CD14-positive monocyte (primary cell): ENCODE measurements at regions not wholly inside any gene's neighbourhood (a gene's known extent, or its start where the extent isn't known, plus 50 kb on each side); places are given as distances from the start of the nearest gene placed in this dataset.
"Not testable (repeated sequence)": the region's sequence is repeated elsewhere in the genome, so short reads cannot be mapped to it uniquely, and the experiment has no call there.

Experiments
- DNase-seq, 3 donors: peaks; one replicate each; pipeline ENCODE4 v3.0.0-alpha.2; 2011 to 2022
- H2AFZ ChIP-seq: 2 replicates; pipeline ENCODE4 v1.6.0; 2012; ENCODE audit warnings: mild to moderate bottlenecking, low read depth, low read length, inconsistent platforms; ENCODE audit not compliant: insufficient read depth, poor library complexity, severe bottlenecking
- H3K27ac ChIP-seq, 2 donors: 1 replicate in 1 of 2; 2 replicates in 1 of 2; pipeline ENCODE4 v1.5.1; 2012 to 2013; ENCODE audit warnings: low read length in 2 of 2, control low read depth in 1 of 2, inconsistent platforms in 1 of 2, low read depth in 1 of 2, mild to moderate bottlenecking in 1 of 2
- H3K27me3 ChIP-seq, 2 donors: one replicate each; pipeline versions ENCODE4 v1.6.0 to v1.6.1; 2011 to 2013; ENCODE audit warnings: low read length in 2 of 2; ENCODE audit not compliant: control insufficient read depth in 2 of 2, insufficient read depth in 2 of 2
- H3K36me3 ChIP-seq, 2 donors: replicated peaks in 1 of 2; 1 replicate in 1 of 2; 2 replicates in 1 of 2; pipeline versions ENCODE4 v1.5.1 to v1.6.1; 2012 to 2013; ENCODE audit warnings: low read length in 2 of 2, control low read depth in 1 of 2, inconsistent platforms in 1 of 2, mild to moderate bottlenecking in 1 of 2; ENCODE audit not compliant: insufficient read depth in 2 of 2, control insufficient read depth in 1 of 2
- H3K4me1 ChIP-seq, 2 donors: 1 replicate in 1 of 2; 2 replicates in 1 of 2; pipeline versions ENCODE4 v1.5.1 to v1.6.1; 2012 to 2013; ENCODE audit warnings: low read length in 2 of 2, control low read depth in 1 of 2, inconsistent platforms in 1 of 2, mild to moderate bottlenecking in 1 of 2, moderate library complexity in 1 of 2; ENCODE audit not compliant: insufficient read depth in 2 of 2, control insufficient read depth in 1 of 2
- H3K4me2 ChIP-seq: replicated peaks from 2 replicates; pipeline ENCODE3; 2012; ENCODE audit warnings: low read length, moderate library complexity, mild to moderate bottlenecking; ENCODE audit not compliant: poor library complexity, severe bottlenecking; ENCODE audit errors: extremely low read depth
- H3K4me3 ChIP-seq, 3 experiments: fragments of 200-600 bp in 1 of 3; sonication (generic) in 1 of 3; replicated peaks in 1 of 3; 1 replicate in 2 of 3; 2 replicates in 1 of 3; pipeline ENCODE4 v1.5.1; 2011 to 2013; ENCODE audit warnings: low read length in 3 of 3, mild to moderate bottlenecking in 3 of 3, control low read depth in 2 of 3, low read depth in 2 of 3, inconsistent platforms in 1 of 3, moderate library complexity in 1 of 3
- H3K79me2 ChIP-seq: 2 replicates; pipeline ENCODE4 v1.6.0; 2012; ENCODE audit warnings: mild to moderate bottlenecking, control low read depth, inconsistent platforms, low read length, moderate library complexity; ENCODE audit not compliant: insufficient read depth
- H3K9ac ChIP-seq: 2 replicates; pipeline ENCODE4 v1.6.0; 2017; ENCODE audit warnings: low read length, mild to moderate bottlenecking; ENCODE audit not compliant: insufficient read depth, poor library complexity, severe bottlenecking
- H3K9me3 ChIP-seq, 2 donors: replicated peaks in 1 of 2; 1 replicate in 1 of 2; 2 replicates in 1 of 2; pipeline versions ENCODE4 v1.5.1 to v1.6.1; 2012 to 2013; ENCODE audit warnings: low read length in 2 of 2, control low read depth in 1 of 2; ENCODE audit not compliant: control insufficient read depth in 1 of 2, insufficient read depth in 1 of 2
- H4K20me1 ChIP-seq: 2 replicates; pipeline ENCODE4 v1.6.0; 2012; ENCODE audit warnings: mild to moderate bottlenecking, low read length, control low read depth, moderate library complexity; ENCODE audit not compliant: insufficient read depth
- H3K27ac Mint-ChIP-seq, 7 donors: one replicate each; pipeline ENCODE4 v1.8.0; 2020; ENCODE audit warnings: mild to moderate bottlenecking in 7 of 7, mixed read lengths in 7 of 7, moderate library complexity in 6 of 7, inconsistent platforms in 2 of 7
- H3K27me3 Mint-ChIP-seq, 3 donors: one replicate each; pipeline ENCODE4 v1.8.0; 2021 to 2022; ENCODE audit warnings: low read depth in 3 of 3, mild to moderate bottlenecking in 3 of 3, mixed read lengths in 3 of 3, moderate library complexity in 3 of 3, inconsistent platforms in 1 of 3
- H3K36me3 Mint-ChIP-seq, 2 donors: one replicate each; pipeline ENCODE4 v1.8.0; 2020; ENCODE audit warnings: mixed read lengths in 2 of 2, inconsistent platforms in 1 of 2, mild to moderate bottlenecking in 1 of 2
- H3K4me1 Mint-ChIP-seq: one replicate; pipeline ENCODE4 v1.8.0; 2020; ENCODE audit warnings: mild to moderate bottlenecking, mixed read lengths
- H3K4me3 Mint-ChIP-seq, 2 donors: one replicate each; pipeline ENCODE4 v1.8.0; 2020; ENCODE audit warnings: mild to moderate bottlenecking in 2 of 2, mixed read lengths in 2 of 2, moderate library complexity in 1 of 2
- H3K9me3 Mint-ChIP-seq, 7 donors: one replicate each; pipeline ENCODE4 v1.8.0; 2020 to 2022; ENCODE audit warnings: mixed read lengths in 7 of 7, mild to moderate bottlenecking in 6 of 7, moderate library complexity in 6 of 7, inconsistent platforms in 2 of 7
- WGBS: methylation state at CpG from one replicate; pipeline ENCODE4 v1.1.5; 2013; ENCODE audit warnings: missing lambda C conversion rate; ENCODE audit not compliant: insufficient coverage; 5-methylcytosine and 5-hydroxymethylcytosine counted together
- intact Hi-C, 2 donors: fragments of 100-400 bp; cut with micrococcal nuclease; formaldehyde crosslinking; loops; one replicate each; pipeline versions ENCODE4 v1.15.0 to v1.15.1; 2023
- TF ChIP-seq, protein P1 (sequence below): fragments of 200-600 bp; IDR thresholded peaks from one replicate; pipeline ENCODE4 v1.8.0; 2022; ENCODE audit warnings: antibody characterized with exemption, mild to moderate bottlenecking

DNA sequence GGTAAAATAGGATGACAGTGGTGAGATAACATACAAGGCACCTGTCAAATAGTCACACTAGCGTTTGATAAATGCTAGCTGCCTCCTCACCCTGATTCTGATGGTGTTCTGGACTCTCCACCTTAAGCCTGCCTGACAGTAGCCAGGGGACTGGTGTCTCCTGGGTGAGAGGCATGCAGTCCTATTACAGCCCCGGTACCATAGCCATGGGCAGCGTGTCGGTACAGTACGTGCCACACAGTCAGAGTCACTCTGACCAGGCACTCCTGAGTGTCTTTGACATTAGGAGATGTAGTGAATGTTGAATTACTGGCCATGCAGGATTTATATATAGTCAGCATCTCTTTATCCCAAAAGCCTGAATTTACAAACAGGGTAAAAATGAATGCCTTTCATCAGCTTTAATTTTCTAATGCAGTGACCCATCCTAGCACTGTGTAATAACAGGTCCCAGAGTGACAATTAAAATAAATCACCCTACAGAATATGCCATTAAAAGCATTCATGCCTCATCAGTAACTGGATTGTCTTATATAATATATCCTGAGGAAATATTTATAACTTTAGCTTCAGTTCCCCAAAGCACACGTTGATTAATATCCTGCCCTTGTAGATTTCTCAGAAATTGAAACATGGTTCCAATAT lies 760.3 kb upstream of the SOX11 start:
- Histone ChIP-seq H2AFZ (no peak overlapping the region), H3K4me2 (no peak overlapping the region), H4K20me1 (no peaks in the 10 kb centered on the region), H3K4me1 (no peaks in the 10 kb centered on the region), H3K36me3 (no peaks in the 10 kb centered on the region), H3K4me3 (no peak overlapping the region), H3K27ac (no peak overlapping the region), H3K79me2 (no peaks in the 10 kb centered on the region), H3K27me3 (no peaks in the 10 kb centered on the region), H3K9me3 (peaks cover 3 to 22% of the 10 kb centered on the region in 2 donors), H3K9ac (no peak overlapping the region)
- no peaks in the 10 kb centered on the region for H3K36me3 Mint-ChIP-seq
- WGBS: 90% methylated on average over 1 of the region's 6 CpGs
- TF ChIP-seq, protein P1, sequence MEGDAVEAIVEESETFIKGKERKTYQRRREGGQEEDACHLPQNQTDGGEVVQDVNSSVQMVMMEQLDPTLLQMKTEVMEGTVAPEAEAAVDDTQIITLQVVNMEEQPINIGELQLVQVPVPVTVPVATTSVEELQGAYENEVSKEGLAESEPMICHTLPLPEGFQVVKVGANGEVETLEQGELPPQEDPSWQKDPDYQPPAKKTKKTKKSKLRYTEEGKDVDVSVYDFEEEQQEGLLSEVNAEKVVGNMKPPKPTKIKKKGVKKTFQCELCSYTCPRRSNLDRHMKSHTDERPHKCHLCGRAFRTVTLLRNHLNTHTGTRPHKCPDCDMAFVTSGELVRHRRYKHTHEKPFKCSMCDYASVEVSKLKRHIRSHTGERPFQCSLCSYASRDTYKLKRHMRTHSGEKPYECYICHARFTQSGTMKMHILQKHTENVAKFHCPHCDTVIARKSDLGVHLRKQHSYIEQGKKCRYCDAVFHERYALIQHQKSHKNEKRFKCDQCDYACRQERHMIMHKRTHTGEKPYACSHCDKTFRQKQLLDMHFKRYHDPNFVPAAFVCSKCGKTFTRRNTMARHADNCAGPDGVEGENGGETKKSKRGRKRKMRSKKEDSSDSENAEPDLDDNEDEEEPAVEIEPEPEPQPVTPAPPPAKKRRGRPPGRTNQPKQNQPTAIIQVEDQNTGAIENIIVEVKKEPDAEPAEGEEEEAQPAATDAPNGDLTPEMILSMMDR: no peak
- no peaks in the 10 kb centered on the region for H3K27me3 Mint-ChIP-seq
- H3K9me3 Mint-ChIP-seq: peaks cover 3 to 25% (median 10%) of the 10 kb centered on the region in 7 donors
- no peaks in the 10 kb centered on the region for H3K4me1 Mint-ChIP-seq
- no peak for DNase-seq
- H3K4me3 Mint-ChIP-seq: no peak overlapping the region
- intact Hi-C loops: no loop called here
- no peak overlapping the region for H3K27ac Mint-ChIP-seq

DNA sequence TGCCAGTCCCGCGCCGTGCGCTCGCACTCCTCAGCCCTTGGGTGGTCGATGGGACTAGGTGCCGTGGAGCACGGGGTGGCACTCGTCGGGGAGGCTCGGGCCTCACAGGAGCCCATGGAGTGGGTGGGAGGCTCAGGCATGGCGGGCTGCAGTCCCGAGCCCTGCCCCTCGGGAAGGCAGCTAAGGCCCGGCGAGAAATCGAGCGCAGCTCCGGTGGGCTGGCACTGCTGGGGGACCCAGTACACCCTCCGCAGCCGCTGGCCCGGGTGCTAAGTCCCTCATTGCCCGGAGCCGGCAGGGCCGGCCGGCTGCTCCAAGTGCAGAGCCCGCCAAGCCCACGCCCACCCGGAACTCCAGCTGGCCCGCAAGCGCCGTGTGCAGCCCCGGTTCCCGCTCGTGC lies 756.9 kb upstream of the SOX11 start:
- H3K4me1 ChIP-seq, H3K27ac Mint-ChIP-seq, H2AFZ ChIP-seq, H3K4me1 Mint-ChIP-seq, DNase-seq, H3K27ac ChIP-seq, H3K36me3 ChIP-seq, H3K4me3 Mint-ChIP-seq, H3K4me2 ChIP-seq, H3K27me3 Mint-ChIP-seq, H4K20me1 ChIP-seq, intact Hi-C loops, H3K27me3 ChIP-seq, H3K4me3 ChIP-seq, H3K36me3 Mint-ChIP-seq, H3K79me2 ChIP-seq, H3K9ac ChIP-seq: not testable (repeated sequence)
- H3K9me3 ChIP-seq: peaks cover 14 to 32% of the 10 kb centered on the region in 2 donors
- 83% methylated on average over 10 of the region's 35 CpGs for WGBS
- H3K9me3 Mint-ChIP-seq: peaks cover 4 to 24% (median 10%) of the 10 kb centered on the region in 7 donors
